ENCODE measurements at regions not wholly inside any gene's neighbourhood (a gene's known extent, or its start where the extent isn't known, plus 50 kb on each side); places are given as distances from the start of the nearest gene placed in this dataset.

DNA sequence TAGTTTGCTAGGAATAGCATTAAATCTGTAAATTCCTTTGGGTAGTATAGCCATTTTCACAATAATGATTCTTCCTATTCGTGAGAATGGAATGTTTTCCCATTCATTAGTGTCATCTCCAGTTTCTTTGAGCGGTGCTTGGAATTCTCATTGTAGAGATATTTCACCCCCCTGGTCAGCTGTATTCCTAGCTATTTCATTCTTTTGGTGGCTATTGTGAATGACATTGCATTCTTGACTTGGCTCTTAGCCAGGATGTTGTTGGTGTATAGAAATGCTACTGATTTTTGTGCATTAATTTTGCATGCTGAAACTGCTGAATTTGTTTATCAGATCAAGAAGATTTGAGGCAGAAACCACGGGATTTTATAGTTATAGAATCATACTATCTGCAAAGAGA is 690.5 kb upstream of the ALCAM start:
- Mint-ChIP-seq H3K27ac (no peak overlapping the region), H3K36me3 (no peaks in the 10 kb centered on the region), H3K9me3 (peaks cover 0 to 3% of the 10 kb centered on the region in 2 donors)
- no peak for DNase-seq (ENCODE audit: low spot score in 2 of 2)
- ATAC-seq = no peak

DNA sequence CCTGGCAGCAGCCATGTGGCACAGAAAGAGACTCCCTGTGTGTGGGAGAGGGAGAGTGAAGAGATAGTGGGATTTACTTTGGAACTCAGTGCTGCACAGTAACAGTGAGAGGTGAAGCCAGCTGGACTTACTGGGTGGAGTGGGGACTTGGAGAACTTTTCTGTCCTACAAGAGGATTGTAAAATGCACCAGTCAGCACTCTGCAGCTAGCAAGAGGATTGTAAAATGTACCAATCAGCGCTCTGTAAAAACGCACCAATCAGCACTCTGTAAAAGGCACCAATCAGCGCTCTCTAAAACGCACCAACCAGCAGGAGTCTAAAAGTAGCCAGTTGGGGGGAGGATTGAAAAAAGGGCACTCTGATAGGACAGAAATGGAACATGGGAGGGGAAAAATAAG is 688.8 kb upstream of the ALCAM start:
- H3K36me3 Mint-ChIP-seq = no peaks in the 10 kb centered on the region
- no peak for DNase-seq (ENCODE audit: low spot score in 2 of 2)
- ATAC-seq = no peak
- H3K9me3 Mint-ChIP-seq = peaks cover 0 to 3% of the 10 kb centered on the region in 2 donors
- no peak overlapping the region for H3K27ac Mint-ChIP-seq

DNA sequence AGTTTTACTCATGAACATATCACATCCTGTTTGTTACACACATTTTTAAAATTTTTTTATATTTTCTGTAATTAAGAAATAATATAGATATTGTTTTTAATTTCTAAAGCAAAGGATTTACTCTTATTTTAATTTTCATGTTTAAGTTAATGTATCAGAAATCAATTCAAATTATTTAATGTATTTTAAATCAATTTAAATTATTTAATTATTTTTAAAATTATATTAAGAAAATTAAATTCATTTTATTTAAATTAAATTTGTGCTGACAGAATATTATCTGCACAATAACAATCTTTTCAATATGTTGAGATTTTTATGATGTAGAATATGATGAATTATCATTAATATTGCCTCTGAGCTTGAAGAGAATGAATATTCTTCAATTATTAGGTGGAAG is 681.2 kb upstream of the ALCAM start:
- ATAC-seq = no peak
- no peak for DNase-seq (ENCODE audit: low spot score in 2 of 2)
- H3K27ac Mint-ChIP-seq = no peak overlapping the region
- no peaks in the 10 kb centered on the region for H3K36me3 Mint-ChIP-seq
- peaks cover 5 to 6% of the 10 kb centered on the region in 2 donors for H3K9me3 Mint-ChIP-seq

DNA sequence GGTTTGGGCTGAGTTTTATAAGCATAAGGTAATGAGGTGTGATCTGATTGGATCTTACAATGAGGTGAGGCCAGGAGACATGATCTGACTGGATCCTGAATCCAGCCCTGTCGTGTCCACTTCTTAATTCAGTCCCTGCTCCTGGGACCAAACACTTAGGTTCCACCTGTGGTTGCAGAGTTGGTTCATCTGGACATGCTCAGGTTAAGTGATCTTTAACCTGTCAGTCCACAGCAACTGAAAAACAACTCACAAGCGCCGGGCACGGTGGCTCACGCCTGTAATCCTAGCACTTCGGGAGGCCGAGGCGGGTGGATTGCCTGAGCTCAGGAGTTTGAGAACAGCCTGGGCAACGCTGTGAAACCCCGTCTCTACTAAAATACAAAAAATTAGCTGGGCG is 679.3 kb upstream of the ALCAM start:
- H3K27ac Mint-ChIP-seq = no peak overlapping the region
- DNase-seq (ENCODE audit: low spot score in 2 of 2) = no peak
- H3K9me3 Mint-ChIP-seq = peaks cover 5 to 6% of the 10 kb centered on the region in 2 donors
- ATAC-seq = no peak
- no peaks in the 10 kb centered on the region for H3K36me3 Mint-ChIP-seq

DNA sequence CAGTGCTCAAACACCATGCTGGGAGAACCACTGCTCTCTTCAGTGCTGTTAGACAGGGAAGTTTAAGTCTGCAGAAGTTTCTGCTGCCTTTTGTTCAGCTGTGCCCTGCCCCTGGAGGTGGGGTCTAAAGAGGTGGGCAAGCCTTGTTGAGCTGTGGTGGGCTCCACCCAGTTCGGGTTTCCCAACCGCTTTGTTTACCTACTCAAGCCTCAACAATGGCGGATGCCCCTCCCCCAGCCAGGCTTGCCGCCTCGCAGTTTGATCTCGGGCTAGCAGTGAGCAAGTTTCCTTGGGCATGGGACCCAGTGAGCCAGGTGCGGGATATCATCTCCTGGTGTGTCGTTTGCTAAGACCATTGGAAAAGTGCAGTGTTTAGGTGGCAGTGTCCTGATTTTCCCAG is 670.2 kb upstream of the ALCAM start:
- DNase-seq (ENCODE audit: low spot score in 2 of 2) (no peak), ATAC-seq (no peak)
- Mint-ChIP-seq H3K9me3 (peaks cover 4 to 7% of the 10 kb centered on the region in 2 donors), H3K36me3 (no peaks in the 10 kb centered on the region), H3K27ac (no peak overlapping the region)

DNA sequence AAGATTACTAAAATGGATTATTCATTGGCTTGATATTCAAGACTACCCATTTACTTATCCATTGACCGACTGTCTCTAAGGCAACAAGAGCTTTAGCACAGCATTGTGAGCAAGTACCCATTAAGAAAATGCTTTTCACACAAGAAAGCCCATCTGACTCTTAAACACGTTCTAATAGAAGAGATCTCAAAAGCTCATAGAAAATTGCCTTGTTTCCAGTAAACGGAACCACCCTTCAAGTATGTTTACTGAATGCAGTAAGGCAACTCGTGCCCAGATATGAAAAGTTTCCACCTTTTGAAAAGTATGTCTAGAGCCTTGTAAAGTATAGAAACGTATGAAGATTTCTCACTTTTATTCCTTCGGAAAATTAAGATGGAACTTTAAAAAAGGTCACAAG is 655.3 kb upstream of the ALCAM start:
- DNase-seq (ENCODE audit: low spot score in 2 of 2) (no peak), ATAC-seq (no peak)
- Mint-ChIP-seq H3K27ac (no peak overlapping the region), H3K9me3 (no peaks in the 10 kb centered on the region), H3K36me3 (no peaks in the 10 kb centered on the region)

DNA sequence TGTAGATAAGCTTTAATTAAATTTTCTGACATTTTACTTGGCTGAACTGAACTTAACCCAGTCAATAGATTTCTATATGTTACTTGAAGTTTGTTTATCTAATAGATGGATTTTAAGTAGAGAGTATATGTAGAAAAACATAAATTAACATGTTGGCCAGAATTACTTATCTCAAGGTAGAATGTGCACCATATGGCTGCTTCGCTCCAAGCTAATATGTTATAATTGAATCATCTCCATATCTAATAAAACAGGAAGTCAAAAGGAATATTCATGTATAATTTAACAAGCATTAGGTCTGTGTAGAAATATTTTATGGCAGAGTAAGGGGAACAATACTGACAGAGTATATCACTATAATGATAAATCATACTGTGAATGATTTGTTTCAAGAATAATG is 650.7 kb upstream of the ALCAM start:
- no peak for ATAC-seq
- Mint-ChIP-seq H3K36me3 (no peaks in the 10 kb centered on the region), H3K9me3 (peaks cover 4% of the 10 kb centered on the region in 2 donors), H3K27ac (no peak overlapping the region)
- no peak for DNase-seq (ENCODE audit: low spot score in 2 of 2)

DNA sequence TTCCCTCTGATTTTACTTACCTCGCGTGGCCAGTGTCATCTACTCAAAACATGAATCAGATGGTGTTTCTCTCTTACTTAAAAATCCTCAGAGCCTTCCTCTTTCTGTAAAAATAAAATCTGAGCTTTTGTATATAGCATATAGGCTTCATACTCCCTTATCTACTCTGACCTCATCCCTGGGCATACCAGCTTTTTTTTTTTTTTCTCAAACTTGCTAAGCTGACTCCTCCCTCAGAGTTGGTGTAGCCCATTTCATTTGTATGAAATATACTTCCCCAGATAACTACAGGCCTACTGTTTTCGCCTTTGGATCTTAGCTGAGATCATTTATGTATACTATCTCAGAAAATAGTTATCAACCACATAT is 648.9 kb upstream of the ALCAM start:
- no peak for ATAC-seq
- H3K27ac Mint-ChIP-seq = no peak overlapping the region
- DNase-seq (ENCODE audit: low spot score in 2 of 2) = no peak
- no peaks in the 10 kb centered on the region for H3K36me3 Mint-ChIP-seq
- H3K9me3 Mint-ChIP-seq = peaks cover 4% of the 10 kb centered on the region in 2 donors

DNA sequence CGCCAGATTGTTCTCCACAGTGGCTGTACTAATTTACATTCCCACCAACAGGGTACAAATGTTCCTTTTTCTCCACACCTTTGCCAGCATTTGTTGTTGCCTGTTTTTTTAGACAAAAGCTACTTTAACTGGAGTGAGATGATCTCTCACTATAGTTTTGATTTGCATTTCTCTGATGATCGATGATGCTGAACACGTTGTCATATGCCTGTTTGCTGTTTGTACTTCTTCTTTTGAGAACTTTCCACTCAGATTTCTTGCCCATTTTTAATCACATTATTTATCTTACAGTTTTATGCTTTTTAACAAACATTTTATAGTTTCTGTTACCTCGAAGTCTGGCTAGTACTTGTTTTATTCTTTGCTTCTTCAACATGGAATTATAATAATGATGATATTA is 643.7 kb upstream of the ALCAM start:
- Mint-ChIP-seq H3K9me3 (no peaks in the 10 kb centered on the region), H3K27ac (no peak overlapping the region), H3K36me3 (no peaks in the 10 kb centered on the region)
- ATAC-seq (no peak), DNase-seq (ENCODE audit: low spot score in 2 of 2) (no peak)

DNA sequence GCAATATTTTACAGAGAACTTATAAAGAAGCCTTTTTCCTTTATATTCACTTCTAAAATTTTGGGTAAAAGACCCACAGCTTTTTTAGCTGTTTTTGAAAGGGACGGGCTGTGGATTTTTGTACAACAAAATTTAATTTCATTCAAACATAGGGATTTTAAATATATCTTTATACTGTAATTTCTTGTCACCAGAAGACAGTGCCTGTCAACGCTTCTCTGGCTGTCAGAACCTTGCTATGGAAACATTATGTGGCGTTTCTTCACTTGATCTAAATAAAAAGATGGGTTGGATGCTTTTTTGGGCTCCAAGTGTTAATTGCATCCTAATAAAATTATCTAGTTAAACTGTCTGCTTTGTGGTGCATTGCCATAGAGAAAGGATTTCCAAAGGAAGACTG is 635.6 kb upstream of the ALCAM start:
- no peak for DNase-seq (ENCODE audit: low spot score in 2 of 2)
- Mint-ChIP-seq H3K9me3 (no peaks in the 10 kb centered on the region), H3K36me3 (no peaks in the 10 kb centered on the region), H3K27ac (no peak overlapping the region)
- no peak for ATAC-seq

DNA sequence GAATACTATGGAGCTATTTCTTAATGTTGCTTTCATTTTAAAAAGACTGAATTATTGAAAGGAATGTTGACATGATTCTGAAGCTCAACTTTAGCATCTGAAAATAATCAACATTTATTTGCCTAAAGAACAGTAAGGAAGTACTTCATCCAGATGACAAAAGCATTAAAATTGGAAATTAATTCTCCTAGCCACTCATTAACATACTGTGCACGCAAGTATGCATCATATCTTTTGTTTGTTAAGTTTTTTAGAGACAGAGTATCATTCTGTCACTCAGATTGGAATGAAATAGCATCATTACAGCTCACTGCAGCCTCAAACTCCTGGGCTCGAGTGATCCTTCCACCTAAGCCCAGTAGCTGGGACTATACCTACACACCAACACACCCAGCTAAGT is 632.1 kb upstream of the ALCAM start:
- Mint-ChIP-seq H3K36me3 (no peaks in the 10 kb centered on the region), H3K27ac (no peak overlapping the region), H3K9me3 (no peaks in the 10 kb centered on the region)
- DNase-seq (ENCODE audit: low spot score in 2 of 2) = no peak
- ATAC-seq = no peak

DNA sequence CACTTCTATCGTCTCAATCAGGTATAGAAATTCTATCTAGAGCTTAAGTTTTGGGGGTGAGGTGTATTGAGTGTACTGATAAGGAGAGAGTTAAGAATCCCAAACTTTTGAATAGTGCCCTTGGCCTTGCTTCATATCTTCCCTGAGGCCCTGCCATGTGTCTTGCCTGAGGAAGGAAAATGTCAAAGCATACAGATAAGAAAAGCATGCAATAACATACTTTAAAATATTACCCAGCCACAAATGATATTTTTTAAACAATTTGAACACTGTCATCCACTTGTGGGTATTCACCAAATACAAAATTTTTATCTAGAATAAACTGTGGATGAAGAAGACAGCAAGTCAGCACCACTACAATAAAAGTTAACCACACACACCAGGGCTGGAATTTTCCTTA is 631.0 kb upstream of the ALCAM start:
- H3K27ac Mint-ChIP-seq = no peak overlapping the region
- no peaks in the 10 kb centered on the region for H3K36me3 Mint-ChIP-seq
- no peak for DNase-seq (ENCODE audit: low spot score in 2 of 2)
- ATAC-seq = no peak
- H3K9me3 Mint-ChIP-seq = no peaks in the 10 kb centered on the region

DNA sequence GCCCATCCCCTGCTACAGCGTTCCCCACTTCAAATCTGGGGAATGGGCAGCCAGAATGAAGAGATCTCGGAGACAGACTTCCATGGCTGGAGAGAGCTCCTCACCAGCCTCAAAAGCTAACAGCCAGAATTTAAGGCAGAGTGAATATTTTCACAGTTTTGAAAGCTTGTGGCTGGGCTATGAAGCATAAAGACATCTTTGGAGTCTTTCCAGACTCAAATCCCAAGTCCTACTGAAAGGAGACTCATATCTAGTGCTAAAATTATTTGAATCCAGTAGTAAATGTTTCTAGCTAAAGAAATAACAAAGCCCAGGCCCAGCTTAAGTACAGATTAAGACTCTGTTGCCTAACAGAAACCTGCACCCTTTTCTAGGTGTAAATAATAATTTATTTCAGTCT is 628.4 kb upstream of the ALCAM start:
- ATAC-seq (no peak), DNase-seq (ENCODE audit: low spot score in 2 of 2) (no peak)
- Mint-ChIP-seq H3K27ac (no peak overlapping the region), H3K9me3 (no peaks in the 10 kb centered on the region), H3K36me3 (no peaks in the 10 kb centered on the region)

DNA sequence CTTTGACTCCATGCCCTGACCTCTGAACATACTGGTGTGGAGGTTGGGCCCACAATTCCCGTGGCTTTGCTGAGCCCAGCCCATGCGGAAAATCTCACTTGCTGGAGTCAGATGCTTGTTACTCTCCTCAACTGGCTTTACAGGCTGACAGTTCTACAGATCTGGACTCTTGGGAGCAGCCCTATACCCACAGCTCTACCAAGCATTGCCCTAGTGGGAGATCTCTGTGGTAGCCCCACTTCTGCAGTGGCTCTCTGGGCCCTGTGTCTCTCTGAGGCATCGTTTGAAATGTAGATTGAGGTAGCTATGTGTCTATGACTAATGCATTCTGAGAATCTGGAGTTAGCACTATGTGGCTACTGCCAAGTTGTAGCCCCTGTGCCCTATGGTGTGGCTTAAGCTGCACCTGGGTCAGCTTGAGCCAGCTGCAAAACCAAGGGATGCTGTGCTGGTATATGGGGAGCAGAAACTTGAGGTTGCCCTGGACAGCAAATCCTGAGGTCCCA is 625.8 kb upstream of the ALCAM start:
- no peak overlapping the region for H3K27ac Mint-ChIP-seq
- no peak for DNase-seq (ENCODE audit: low spot score in 2 of 2)
- no peaks in the 10 kb centered on the region for H3K36me3 Mint-ChIP-seq
- no peaks in the 10 kb centered on the region for H3K9me3 Mint-ChIP-seq
- no peak for ATAC-seq

DNA sequence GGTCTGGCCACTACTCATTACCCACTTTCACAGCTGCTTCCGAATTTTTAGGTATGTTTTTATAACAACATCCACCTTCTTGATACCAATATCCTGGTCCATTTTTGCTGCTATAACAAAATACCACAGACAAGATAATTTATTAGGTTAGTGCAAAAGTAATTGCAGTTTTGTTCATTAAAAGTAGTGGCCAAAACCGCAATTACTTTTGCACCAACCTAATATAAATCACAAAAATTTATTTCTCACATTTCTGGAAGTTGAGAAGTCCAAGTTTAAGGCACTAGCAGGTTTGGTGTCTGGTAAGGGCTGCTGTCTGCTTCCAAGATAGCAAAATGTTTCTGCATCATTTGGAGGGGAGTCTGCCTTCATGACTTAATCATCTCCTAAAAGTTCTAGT is 624.7 kb upstream of the ALCAM start:
- Mint-ChIP-seq H3K36me3 (no peaks in the 10 kb centered on the region), H3K27ac (no peak overlapping the region), H3K9me3 (no peaks in the 10 kb centered on the region)
- DNase-seq (ENCODE audit: low spot score in 2 of 2) = no peak
- ATAC-seq = no peak

DNA sequence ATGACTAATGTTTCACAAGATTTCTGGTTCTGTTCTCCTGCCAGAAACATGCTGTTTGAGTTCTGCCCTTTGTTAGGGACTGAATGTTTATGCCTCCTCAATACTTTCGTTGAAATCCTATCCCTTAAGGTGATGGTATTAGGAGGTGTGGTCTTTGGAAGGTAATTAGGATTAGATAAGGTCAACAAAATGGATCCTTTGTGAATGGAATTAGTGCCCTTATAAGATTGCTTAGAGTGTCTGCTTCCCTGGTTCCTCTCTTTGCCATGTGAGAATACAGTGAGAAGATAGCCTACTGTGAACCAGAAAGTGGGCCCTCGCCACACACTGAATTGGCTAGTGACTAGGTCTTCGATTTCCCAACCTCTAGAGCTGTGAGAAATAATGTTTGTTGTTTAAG is 621.4 kb upstream of the ALCAM start:
- DNase-seq (ENCODE audit: low spot score in 2 of 2) = no peak
- no peak for ATAC-seq
- H3K27ac Mint-ChIP-seq = no peak overlapping the region
- H3K9me3 Mint-ChIP-seq = no peaks in the 10 kb centered on the region
- no peaks in the 10 kb centered on the region for H3K36me3 Mint-ChIP-seq

DNA sequence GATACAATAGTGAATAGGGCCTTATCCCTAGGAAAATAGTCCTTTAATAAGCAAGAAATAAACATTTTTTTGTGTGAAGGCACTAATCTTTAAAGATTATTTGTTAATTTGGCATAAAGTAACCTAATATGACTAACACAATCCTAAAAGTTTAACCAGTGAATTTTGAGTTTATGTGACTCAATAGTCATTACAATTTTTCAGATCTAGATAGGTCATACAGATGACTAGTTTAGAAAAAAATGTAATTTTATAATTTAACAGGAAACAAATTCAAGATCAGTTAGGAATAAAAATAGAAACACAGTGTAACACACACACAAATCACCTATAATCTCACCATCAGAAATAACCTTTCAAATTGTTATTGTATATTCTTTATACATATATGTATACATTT is 620.7 kb upstream of the ALCAM start:
- Mint-ChIP-seq H3K9me3 (no peaks in the 10 kb centered on the region), H3K27ac (no peak overlapping the region), H3K36me3 (no peaks in the 10 kb centered on the region)
- ATAC-seq (no peak), DNase-seq (ENCODE audit: low spot score in 2 of 2) (no peak)

DNA sequence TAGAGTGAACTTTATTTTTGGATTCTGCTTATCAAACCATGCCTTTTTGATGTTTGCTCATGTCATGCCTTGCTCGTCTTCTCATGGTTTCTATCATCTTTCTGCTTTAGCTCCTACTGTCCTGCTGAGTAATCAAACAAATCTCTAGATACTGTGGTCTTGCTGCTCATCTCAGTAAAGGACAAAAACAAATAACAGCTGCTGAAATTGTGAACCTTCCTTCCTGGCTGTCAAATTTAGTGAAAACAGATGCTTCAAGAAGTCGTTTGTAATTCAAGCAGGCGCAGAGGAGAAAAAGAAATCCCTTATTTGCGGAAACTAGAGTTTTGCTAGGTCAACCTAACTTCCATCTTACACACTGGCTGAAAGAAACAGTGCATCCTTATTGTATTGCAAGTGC is 616.1 kb upstream of the ALCAM start:
- H3K36me3 Mint-ChIP-seq = no peaks in the 10 kb centered on the region
- ATAC-seq (no peak), DNase-seq (ENCODE audit: low spot score in 2 of 2) (no peak)
- H3K9me3 Mint-ChIP-seq = no peaks in the 10 kb centered on the region
- no peak overlapping the region for H3K27ac Mint-ChIP-seq

DNA sequence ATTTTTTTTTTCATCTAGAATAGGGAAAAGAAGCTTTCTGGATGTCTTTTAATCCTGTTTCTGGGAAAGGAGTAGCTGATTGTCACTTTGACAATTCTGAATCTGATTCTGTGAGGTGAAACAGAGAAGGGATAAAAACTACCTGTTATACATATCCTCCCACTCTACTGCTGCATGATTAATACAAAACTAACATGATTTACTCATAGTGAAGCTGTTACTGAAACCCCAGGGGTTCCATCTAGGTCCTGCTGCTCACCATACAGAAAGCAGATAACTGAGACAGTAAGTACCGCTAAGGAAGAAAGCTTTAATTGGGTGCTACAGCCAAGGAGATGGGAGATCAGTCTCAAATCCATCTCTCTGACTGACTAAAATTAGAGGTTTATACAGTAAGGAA is 610.9 kb upstream of the ALCAM start:
- Mint-ChIP-seq H3K9me3 (peaks cover 5 to 6% of the 10 kb centered on the region in 2 donors), H3K36me3 (no peaks in the 10 kb centered on the region), H3K27ac (no peak overlapping the region)
- DNase-seq (ENCODE audit: low spot score in 2 of 2) (no peak), ATAC-seq (no peak)

Measured in activated naive CD4-positive, alpha-beta T cell treated with anti-CD3 and anti-CD28 coated beads, Interleukin-2, amount 50 U/mL, for 72 hours (primary cell).